Ishikawa (cell line): ENCODE measurements at regions not wholly inside any gene's neighbourhood (a gene's known extent, or its start where the extent isn't known, plus 50 kb on each side); places are given as distances from the start of the nearest gene placed in this dataset.

Source experiments
- EGR1 ChIP-seq: IDR thresholded peaks from 2 replicates; pipeline ENCODE4 v1.6.1; 2012
- EP300 ChIP-seq: IDR thresholded peaks from 2 replicates; pipeline ENCODE4 v1.6.1; 2012; ENCODE audit warnings: borderline replicate concordance
- FOXM1 ChIP-seq: IDR thresholded peaks from 2 replicates; pipeline ENCODE4 v1.6.1; 2012; ENCODE audit warnings: low read depth, borderline replicate concordance
- NFIC ChIP-seq: IDR thresholded peaks from 2 replicates; pipeline ENCODE4 v1.6.1; 2012
- RAD21 ChIP-seq: IDR thresholded peaks from 2 replicates; pipeline ENCODE4 v1.6.1; 2012; ENCODE audit warnings: low read depth
- TAF1 ChIP-seq: IDR thresholded peaks from 2 replicates; pipeline ENCODE4 v1.6.1; 2012; ENCODE audit warnings: low read depth, mild to moderate bottlenecking
- YY1 ChIP-seq: IDR thresholded peaks from 2 replicates; pipeline ENCODE4 v1.6.1; 2012; ENCODE audit warnings: low read depth
- TF ChIP-seq, protein P1 (sequence below): IDR thresholded peaks from 2 replicates; pipeline ENCODE4 v1.6.1; 2012

DNA sequence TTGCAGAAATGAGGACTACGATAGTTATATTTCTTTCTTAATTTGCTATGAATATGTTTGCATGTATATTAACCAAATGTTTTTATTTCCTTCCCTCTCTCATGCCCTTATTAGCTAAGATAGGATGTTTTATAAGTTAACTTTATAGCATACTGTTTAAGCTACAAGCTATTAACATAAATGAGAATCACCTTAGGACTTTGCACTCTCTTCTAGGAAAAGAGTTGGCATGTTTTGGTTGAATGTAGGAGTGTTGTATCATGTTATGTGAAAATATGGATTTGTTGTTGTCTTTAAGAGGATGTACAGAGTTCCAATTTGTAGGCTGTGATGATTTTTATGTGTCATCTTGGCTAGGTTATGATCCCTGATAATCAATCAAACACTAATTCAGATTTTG is 467.4 kb upstream of the SETBP1 start:
- TF ChIP-seq, protein P1, sequence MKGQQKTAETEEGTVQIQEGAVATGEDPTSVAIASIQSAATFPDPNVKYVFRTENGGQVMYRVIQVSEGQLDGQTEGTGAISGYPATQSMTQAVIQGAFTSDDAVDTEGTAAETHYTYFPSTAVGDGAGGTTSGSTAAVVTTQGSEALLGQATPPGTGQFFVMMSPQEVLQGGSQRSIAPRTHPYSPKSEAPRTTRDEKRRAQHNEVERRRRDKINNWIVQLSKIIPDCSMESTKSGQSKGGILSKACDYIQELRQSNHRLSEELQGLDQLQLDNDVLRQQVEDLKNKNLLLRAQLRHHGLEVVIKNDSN: no peak
- no peak for TF ChIP-seq FOXM1
- TF ChIP-seq RAD21: no peak
- no peak for TF ChIP-seq TAF1
- TF ChIP-seq YY1: no peak
- TF ChIP-seq NFIC: no peak
- TF ChIP-seq EP300: no peak
- no peak for TF ChIP-seq EGR1
